ENCODE measurements at regions not wholly inside any gene's neighbourhood (a gene's known extent, or its start where the extent isn't known, plus 50 kb on each side); places are given as distances from the start of the nearest gene placed in this dataset.

DNA sequence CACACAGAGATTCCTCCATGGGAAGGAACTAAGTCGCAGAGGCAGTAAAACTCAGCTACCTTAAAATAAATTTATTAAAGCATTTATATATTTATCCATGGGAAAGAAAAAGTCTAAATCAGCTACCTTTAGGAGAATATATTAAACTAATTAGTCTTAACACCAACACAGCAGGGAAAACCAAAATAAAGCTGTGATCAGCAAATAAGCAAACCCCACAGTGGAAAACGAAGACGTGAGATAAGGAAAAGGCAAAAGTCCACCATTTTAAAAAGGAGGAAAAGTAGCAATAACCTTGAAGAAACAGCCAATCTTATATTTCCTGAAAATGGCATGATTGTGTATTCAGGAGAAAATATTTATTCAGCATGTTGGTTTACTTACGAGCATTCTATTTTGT lies 473.0 kb upstream of the ROBO2 start:
- Histone ChIP-seq H3K27me3 (ENCODE audit: low read depth, low read length) (no peaks in the 10 kb centered on the region), H3K4me1 (ENCODE audit: control insufficient read depth in 1 of 2, insufficient read depth in 2 of 2, low read length in 2 of 2) (no peaks in the 10 kb centered on the region), H3K36me3 (ENCODE audit: control insufficient read depth in 1 of 2, insufficient read depth in 2 of 2, low read length in 2 of 2) (no peaks in the 10 kb centered on the region), H3K27ac (ENCODE audit: low read length) (no peak overlapping the region), H3K9me3 (ENCODE audit: control insufficient read depth in 1 of 2, low read length in 2 of 2) (no peaks in the 10 kb centered on the region), H3K4me3 (ENCODE audit: low read depth in 1 of 2, low read length in 2 of 2) (no peak overlapping the region)

DNA sequence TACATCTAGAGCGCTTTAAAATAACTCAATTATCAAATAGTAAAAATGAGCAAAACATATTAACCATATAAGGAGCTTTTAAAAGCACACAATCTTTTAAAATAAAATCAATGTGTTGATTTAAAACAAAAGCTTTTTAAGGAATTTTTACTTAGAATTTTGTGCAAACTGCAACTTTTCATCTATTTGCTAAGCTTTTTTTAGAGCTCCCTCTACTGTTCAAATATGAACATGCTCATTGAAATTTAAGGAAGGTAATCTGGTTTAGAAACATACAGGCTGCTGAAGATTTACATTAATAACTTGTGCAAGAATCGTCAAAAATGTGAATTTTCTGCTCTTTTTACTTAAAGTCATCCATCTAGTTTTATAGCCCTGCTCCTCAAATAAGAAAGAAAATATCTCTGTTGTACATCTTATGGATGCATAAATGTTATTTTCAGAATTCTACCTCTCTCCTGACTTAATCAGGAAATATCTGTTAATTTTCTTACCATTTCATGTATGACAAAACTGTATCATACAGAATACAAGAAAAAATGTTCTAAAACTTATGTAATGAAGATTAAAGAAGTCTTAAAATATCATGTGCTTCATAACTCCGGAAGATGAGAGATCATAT lies 469.4 kb upstream of the ROBO2 start:
- H3K4me3 ChIP-seq (ENCODE audit: low read depth in 1 of 2, low read length in 2 of 2), result no peak overlapping the region
- no peaks in the 10 kb centered on the region for H3K27me3 ChIP-seq (ENCODE audit: low read depth, low read length)
- H3K36me3 ChIP-seq (ENCODE audit: control insufficient read depth in 1 of 2, insufficient read depth in 2 of 2, low read length in 2 of 2), result no peaks in the 10 kb centered on the region
- no peaks in the 10 kb centered on the region for H3K4me1 ChIP-seq (ENCODE audit: control insufficient read depth in 1 of 2, insufficient read depth in 2 of 2, low read length in 2 of 2)
- no peaks in the 10 kb centered on the region for H3K9me3 ChIP-seq (ENCODE audit: control insufficient read depth in 1 of 2, low read length in 2 of 2)
- no peak overlapping the region for H3K27ac ChIP-seq (ENCODE audit: low read length)

DNA sequence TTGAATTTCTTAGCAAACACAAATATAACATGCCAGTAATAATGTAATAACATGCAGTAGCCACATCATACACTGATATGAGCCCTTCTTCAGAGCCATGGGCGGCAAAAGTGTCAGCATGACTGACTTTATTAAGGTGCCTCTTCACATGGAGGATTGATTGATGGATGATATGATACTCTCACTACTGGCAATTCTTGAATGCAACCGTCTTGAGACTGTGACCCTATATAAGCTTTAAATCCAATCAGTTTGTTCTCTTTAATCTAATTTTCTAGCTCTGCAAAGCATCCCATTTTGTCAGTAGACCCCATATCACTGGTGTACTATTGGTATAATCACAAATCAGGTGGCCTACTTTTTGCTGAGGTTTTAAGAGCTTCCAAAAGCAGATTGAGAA lies 463.7 kb upstream of the ROBO2 start:
- Histone ChIP-seq H3K4me1 (ENCODE audit: control insufficient read depth in 1 of 2, insufficient read depth in 2 of 2, low read length in 2 of 2) (no peaks in the 10 kb centered on the region), H3K4me3 (ENCODE audit: low read depth in 1 of 2, low read length in 2 of 2) (no peak overlapping the region), H3K27me3 (ENCODE audit: low read depth, low read length) (no peaks in the 10 kb centered on the region), H3K36me3 (ENCODE audit: control insufficient read depth in 1 of 2, insufficient read depth in 2 of 2, low read length in 2 of 2) (no peaks in the 10 kb centered on the region), H3K27ac (ENCODE audit: low read length) (no peak overlapping the region), H3K9me3 (ENCODE audit: control insufficient read depth in 1 of 2, low read length in 2 of 2) (no peaks in the 10 kb centered on the region)

DNA sequence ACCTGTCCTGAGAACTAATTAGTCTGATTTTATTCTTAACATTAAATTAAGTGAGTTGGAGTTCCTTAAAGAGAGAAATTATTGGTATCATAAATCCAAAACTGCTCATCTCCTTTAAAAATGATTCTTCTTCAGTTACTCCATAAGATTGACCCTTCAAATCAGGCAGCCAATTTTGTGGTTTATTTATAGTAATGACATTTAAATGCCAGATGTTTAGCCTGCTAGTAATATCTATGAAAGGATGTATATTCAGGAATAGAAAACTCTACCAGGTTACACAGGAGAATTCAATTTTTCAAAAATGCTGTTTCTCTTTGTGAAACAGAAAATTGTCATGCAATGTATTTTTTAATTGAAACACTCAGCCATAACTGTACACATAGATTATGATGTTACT lies 457.8 kb upstream of the ROBO2 start:
- Histone ChIP-seq H3K27me3 (ENCODE audit: low read depth, low read length) (no peaks in the 10 kb centered on the region), H3K27ac (ENCODE audit: low read length) (no peak overlapping the region), H3K9me3 (ENCODE audit: control insufficient read depth in 1 of 2, low read length in 2 of 2) (no peaks in the 10 kb centered on the region), H3K4me3 (ENCODE audit: low read depth in 1 of 2, low read length in 2 of 2) (no peak overlapping the region), H3K4me1 (ENCODE audit: control insufficient read depth in 1 of 2, insufficient read depth in 2 of 2, low read length in 2 of 2) (no peaks in the 10 kb centered on the region), H3K36me3 (ENCODE audit: control insufficient read depth in 1 of 2, insufficient read depth in 2 of 2, low read length in 2 of 2) (no peaks in the 10 kb centered on the region)

DNA sequence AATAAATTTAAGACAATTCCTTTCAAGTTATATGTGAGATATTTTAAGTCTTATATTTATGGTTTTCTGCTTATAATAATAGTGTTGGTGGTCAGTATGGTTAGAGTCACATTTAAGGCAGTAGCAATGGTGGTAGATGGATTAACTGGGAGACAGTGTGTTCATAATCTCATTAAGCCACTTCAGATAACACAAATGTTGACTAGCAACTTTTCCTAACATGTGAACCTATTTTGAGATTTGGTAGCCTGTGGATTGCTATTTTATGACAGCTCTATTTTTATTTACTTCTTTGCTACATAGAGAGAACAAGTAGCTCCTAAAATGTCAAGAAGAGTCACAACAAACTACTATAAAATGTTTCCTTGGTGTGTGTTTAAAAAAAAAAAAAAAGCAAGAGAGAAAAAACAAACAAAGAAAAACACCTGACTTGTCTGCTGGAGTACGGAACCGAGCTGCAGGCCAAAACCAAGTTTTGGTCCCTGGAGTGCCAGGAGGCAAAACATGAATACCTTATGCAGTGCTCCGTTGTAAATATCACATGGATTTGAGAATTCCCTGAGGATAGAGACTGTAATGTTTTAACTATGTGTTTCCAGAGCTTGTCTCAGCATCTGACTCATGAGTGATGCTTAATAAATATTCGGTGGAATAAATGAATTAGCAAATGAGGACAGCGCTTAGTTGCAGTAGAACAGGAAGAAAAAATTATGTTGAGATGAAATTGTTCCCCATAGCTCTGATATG lies 457.1 kb upstream of the ROBO2 start:
- no peak overlapping the region for H3K27ac ChIP-seq (ENCODE audit: low read length)
- H3K9me3 ChIP-seq (ENCODE audit: control insufficient read depth in 1 of 2, low read length in 2 of 2), result no peaks in the 10 kb centered on the region
- no peaks in the 10 kb centered on the region for H3K27me3 ChIP-seq (ENCODE audit: low read depth, low read length)
- H3K36me3 ChIP-seq (ENCODE audit: control insufficient read depth in 1 of 2, insufficient read depth in 2 of 2, low read length in 2 of 2), result no peaks in the 10 kb centered on the region
- no peak overlapping the region for H3K4me3 ChIP-seq (ENCODE audit: low read depth in 1 of 2, low read length in 2 of 2)
- H3K4me1 ChIP-seq (ENCODE audit: control insufficient read depth in 1 of 2, insufficient read depth in 2 of 2, low read length in 2 of 2), result no peaks in the 10 kb centered on the region

DNA sequence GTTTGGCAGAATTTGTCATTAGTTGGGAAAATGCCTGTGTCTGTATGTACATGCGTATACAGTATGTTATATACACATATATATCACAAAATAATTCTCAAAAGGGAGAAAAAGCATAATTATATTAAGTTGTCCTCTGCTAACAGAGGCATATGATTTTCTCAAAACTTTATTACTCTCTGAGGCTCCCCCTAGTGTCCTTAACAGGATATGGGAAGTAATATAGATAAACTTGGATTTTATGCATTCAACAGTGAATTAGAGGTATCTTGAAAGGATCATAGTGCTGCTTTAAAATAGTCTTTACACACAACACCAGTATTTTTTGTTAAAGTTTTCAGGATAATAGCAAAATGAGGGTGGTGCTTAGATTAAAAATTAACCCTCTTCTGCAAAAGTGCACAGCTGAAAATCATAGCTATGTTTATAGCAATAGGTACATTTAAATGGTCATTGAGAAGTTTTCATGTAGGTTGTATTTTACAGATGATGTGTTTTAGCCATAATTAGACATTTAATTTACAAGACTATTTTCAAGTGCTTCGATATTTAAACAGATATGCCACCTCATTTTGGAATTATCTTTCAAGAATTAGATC lies 454.0 kb upstream of the ROBO2 start:
- Histone ChIP-seq H3K27ac (ENCODE audit: low read length) (no peak overlapping the region), H3K36me3 (ENCODE audit: control insufficient read depth in 1 of 2, insufficient read depth in 2 of 2, low read length in 2 of 2) (no peaks in the 10 kb centered on the region), H3K4me1 (ENCODE audit: control insufficient read depth in 1 of 2, insufficient read depth in 2 of 2, low read length in 2 of 2) (no peaks in the 10 kb centered on the region), H3K4me3 (ENCODE audit: low read depth in 1 of 2, low read length in 2 of 2) (no peak overlapping the region), H3K9me3 (ENCODE audit: control insufficient read depth in 1 of 2, low read length in 2 of 2) (no peaks in the 10 kb centered on the region), H3K27me3 (ENCODE audit: low read depth, low read length) (no peaks in the 10 kb centered on the region)

DNA sequence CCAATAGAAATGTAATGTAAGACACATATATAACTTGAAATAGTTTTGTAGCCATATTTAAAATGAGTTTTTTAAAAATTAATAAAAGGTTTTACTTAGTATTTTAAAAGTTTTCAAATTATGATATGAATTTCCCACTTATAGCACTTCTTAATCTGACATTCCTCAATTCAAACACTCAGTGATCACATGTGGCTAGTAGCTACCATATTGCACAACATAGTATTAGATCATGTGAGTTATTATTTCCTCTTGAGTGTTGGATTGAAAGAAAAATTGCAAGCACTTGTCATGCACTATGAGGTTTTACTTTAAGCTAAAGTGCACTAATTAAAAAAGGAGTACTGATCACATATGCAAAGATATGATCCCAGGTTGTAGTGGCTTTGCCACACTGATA lies 453.4 kb upstream of the ROBO2 start:
- Histone ChIP-seq H3K36me3 (ENCODE audit: control insufficient read depth in 1 of 2, insufficient read depth in 2 of 2, low read length in 2 of 2) (no peaks in the 10 kb centered on the region), H3K27ac (ENCODE audit: low read length) (no peak overlapping the region), H3K9me3 (ENCODE audit: control insufficient read depth in 1 of 2, low read length in 2 of 2) (no peaks in the 10 kb centered on the region), H3K4me1 (ENCODE audit: control insufficient read depth in 1 of 2, insufficient read depth in 2 of 2, low read length in 2 of 2) (no peaks in the 10 kb centered on the region), H3K27me3 (ENCODE audit: low read depth, low read length) (no peaks in the 10 kb centered on the region), H3K4me3 (ENCODE audit: low read depth in 1 of 2, low read length in 2 of 2) (no peak overlapping the region)

DNA sequence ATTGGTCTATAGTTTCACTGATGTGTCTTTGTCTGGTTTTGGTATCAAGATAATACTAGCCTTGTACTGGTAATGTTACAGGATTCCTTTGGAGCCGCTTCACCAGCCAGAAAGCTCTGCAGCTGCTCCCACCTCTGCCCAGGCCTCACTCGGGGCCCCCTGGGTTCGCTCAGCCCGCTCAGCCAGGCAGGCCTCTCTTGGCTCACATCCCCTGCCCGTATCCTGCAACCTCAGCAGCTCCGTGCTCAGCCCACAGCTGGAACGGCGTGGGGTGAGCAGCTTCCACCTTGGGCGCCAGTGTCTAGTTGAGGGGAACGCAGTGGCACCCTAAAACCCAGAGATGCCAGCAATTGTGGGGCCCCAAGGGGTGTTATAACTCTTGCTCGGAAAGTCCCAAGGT lies 429.7 kb upstream of the ROBO2 start:
- H3K4me3 ChIP-seq (ENCODE audit: low read depth in 1 of 2, low read length in 2 of 2), result no peak overlapping the region
- no peaks in the 10 kb centered on the region for H3K36me3 ChIP-seq (ENCODE audit: control insufficient read depth in 1 of 2, insufficient read depth in 2 of 2, low read length in 2 of 2)
- H3K4me1 ChIP-seq (ENCODE audit: control insufficient read depth in 1 of 2, insufficient read depth in 2 of 2, low read length in 2 of 2), result no peaks in the 10 kb centered on the region
- H3K27ac ChIP-seq (ENCODE audit: low read length), result no peak overlapping the region
- no peaks in the 10 kb centered on the region for H3K27me3 ChIP-seq (ENCODE audit: low read depth, low read length)
- peaks cover 0 to 5% of the 10 kb centered on the region in 2 donors for H3K9me3 ChIP-seq (ENCODE audit: control insufficient read depth in 1 of 2, low read length in 2 of 2)

DNA sequence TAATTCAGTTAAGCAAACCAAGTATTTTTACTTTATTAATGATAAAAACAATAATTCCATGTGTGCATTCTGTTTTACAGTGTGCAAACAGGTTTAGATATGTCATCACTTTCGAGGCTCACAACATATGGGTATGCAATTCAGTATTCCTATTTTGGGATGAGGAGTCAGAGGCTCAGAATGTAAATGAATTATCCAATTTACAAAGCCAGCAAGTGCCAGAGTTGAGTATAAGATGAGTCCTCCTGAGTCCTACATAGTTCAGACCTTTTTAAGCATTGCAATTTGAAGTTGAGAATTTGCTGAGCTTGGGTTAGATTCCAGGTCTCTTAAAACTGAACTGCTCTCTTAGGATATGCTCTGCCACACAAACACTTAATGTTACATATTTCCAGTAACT lies 424.2 kb upstream of the ROBO2 start:
- Histone ChIP-seq H3K27ac (ENCODE audit: low read length) (no peak overlapping the region), H3K9me3 (ENCODE audit: control insufficient read depth in 1 of 2, low read length in 2 of 2) (no peaks in the 10 kb centered on the region), H3K4me3 (ENCODE audit: low read depth in 1 of 2, low read length in 2 of 2) (no peak overlapping the region), H3K4me1 (ENCODE audit: control insufficient read depth in 1 of 2, insufficient read depth in 2 of 2, low read length in 2 of 2) (no peaks in the 10 kb centered on the region), H3K27me3 (ENCODE audit: low read depth, low read length) (no peaks in the 10 kb centered on the region), H3K36me3 (ENCODE audit: control insufficient read depth in 1 of 2, insufficient read depth in 2 of 2, low read length in 2 of 2) (no peaks in the 10 kb centered on the region)

DNA sequence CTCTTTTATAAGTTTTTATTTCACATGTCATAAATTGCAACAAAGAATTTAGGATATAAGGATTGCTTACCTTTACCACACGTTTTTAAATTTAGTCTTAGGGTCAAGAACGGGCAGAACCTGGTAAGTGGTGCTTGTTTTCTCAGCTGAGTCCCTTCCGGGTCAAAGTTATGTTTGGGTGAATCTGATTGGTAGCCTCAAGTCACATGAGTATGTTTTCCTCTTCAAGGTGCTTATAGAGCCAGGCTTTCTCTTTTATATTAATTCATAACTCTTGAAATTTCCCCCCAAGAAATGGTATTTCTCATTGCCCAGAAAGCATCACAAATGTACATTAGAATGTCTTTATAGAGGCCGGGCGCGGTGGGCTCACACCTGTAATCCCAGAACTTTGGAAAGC lies 415.7 kb upstream of the ROBO2 start:
- Histone ChIP-seq H3K9me3 (ENCODE audit: control insufficient read depth in 1 of 2, low read length in 2 of 2) (no peaks in the 10 kb centered on the region), H3K27me3 (ENCODE audit: low read depth, low read length) (no peaks in the 10 kb centered on the region), H3K4me3 (ENCODE audit: low read depth in 1 of 2, low read length in 2 of 2) (no peak overlapping the region), H3K4me1 (ENCODE audit: control insufficient read depth in 1 of 2, insufficient read depth in 2 of 2, low read length in 2 of 2) (no peaks in the 10 kb centered on the region), H3K27ac (ENCODE audit: low read length) (no peak overlapping the region), H3K36me3 (ENCODE audit: control insufficient read depth in 1 of 2, insufficient read depth in 2 of 2, low read length in 2 of 2) (no peaks in the 10 kb centered on the region)

DNA sequence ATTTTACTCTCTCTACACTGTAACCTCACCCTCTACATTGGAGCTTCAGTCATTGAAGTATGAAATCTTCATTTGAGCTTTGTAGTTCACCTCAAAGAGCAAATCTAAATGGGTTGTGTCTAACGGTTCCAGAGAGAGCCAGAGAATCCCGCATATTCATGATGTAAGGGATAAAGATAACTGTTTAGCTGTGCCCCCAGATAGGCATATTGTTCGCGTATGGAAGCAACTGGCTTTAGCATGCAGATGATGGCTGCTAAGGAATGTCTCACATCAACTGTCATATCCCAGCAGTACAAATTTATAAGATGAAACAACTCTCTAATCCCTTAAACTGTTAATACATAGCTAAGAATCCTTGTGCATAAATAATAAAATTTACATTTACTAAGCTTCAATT lies 412.7 kb upstream of the ROBO2 start:
- Histone ChIP-seq H3K4me1 (ENCODE audit: control insufficient read depth in 1 of 2, insufficient read depth in 2 of 2, low read length in 2 of 2) (no peaks in the 10 kb centered on the region), H3K27me3 (ENCODE audit: low read depth, low read length) (no peaks in the 10 kb centered on the region), H3K9me3 (ENCODE audit: control insufficient read depth in 1 of 2, low read length in 2 of 2) (no peaks in the 10 kb centered on the region), H3K27ac (ENCODE audit: low read length) (no peak overlapping the region), H3K36me3 (ENCODE audit: control insufficient read depth in 1 of 2, insufficient read depth in 2 of 2, low read length in 2 of 2) (no peaks in the 10 kb centered on the region), H3K4me3 (ENCODE audit: low read depth in 1 of 2, low read length in 2 of 2) (no peak overlapping the region)
